ENCODE measurements at regions not wholly inside any gene's neighbourhood (a gene's known extent, or its start where the extent isn't known, plus 50 kb on each side); places are given as distances from the start of the nearest gene placed in this dataset.
A peak's percentile ranks its signal among the peaks of the same experiment; 100 is the strongest.

DNA sequence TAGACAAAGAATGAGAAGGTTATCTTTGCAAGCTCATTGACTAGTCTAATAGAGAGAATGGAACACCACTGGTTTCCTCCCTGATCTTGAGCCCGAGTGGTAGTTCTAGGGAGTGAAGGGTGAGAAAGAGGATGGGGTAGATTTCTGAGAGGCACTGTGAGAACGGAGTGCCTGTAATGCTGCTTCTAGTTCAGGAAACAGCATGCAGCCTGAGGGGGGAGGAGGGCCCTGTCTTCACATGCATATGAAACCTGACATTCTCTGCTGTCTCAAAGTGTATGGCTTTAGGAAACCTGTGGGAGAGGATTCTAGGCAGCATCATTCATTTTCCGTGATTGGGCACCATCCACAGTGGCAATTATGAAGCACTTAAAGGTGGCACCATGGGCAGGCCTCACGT, 259.4 kb upstream of the MAN1A1 start:
- ATAC-seq, result no peak
- Histone ChIP-seq H3K4me3 (no peak overlapping the region), H3K36me3 (ENCODE audit: low read depth) (no peaks in the 10 kb centered on the region), H3K9me3 (no peaks in the 10 kb centered on the region), H3K4me1 (ENCODE audit: low read depth) (no peaks in the 10 kb centered on the region)
- DNase-seq, result no peak
- TF ChIP-seq, protein P1, sequence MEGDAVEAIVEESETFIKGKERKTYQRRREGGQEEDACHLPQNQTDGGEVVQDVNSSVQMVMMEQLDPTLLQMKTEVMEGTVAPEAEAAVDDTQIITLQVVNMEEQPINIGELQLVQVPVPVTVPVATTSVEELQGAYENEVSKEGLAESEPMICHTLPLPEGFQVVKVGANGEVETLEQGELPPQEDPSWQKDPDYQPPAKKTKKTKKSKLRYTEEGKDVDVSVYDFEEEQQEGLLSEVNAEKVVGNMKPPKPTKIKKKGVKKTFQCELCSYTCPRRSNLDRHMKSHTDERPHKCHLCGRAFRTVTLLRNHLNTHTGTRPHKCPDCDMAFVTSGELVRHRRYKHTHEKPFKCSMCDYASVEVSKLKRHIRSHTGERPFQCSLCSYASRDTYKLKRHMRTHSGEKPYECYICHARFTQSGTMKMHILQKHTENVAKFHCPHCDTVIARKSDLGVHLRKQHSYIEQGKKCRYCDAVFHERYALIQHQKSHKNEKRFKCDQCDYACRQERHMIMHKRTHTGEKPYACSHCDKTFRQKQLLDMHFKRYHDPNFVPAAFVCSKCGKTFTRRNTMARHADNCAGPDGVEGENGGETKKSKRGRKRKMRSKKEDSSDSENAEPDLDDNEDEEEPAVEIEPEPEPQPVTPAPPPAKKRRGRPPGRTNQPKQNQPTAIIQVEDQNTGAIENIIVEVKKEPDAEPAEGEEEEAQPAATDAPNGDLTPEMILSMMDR (IDR thresholded peaks at IDR 0.05), result no peak
- intact Hi-C loops (cut with DNase I, micrococcal nuclease), result no loop called here

DNA sequence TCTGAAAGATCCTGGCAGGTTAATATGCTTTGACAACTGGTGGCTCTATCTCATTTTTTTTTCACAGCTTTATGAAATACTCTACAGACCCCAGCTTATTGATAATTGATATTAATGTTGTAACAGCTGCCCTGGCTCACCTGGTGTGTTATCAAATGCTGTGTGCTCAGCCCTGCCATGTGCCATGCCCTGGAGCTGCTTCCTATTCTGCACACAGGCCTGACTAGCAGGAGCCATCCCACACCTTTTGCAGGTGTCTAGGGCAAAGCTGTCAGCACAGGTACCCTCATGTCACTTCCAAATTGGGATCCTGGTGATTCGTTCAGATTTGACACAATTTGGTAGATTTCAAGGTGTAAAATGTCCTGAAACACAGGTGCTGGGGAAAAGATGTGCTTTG, 254.6 kb upstream of the MAN1A1 start:
- Histone ChIP-seq H3K4me3 (no peak overlapping the region), H3K36me3 (ENCODE audit: low read depth) (no peaks in the 10 kb centered on the region), H3K4me1 (ENCODE audit: low read depth) (no peaks in the 10 kb centered on the region), H3K9me3 (no peaks in the 10 kb centered on the region)
- intact Hi-C loops (cut with DNase I, micrococcal nuclease), result no loop called here
- TF ChIP-seq, protein P1 (IDR thresholded peaks at IDR 0.05), result no peak
- ATAC-seq (no peak), DNase-seq (no peak)

DNA sequence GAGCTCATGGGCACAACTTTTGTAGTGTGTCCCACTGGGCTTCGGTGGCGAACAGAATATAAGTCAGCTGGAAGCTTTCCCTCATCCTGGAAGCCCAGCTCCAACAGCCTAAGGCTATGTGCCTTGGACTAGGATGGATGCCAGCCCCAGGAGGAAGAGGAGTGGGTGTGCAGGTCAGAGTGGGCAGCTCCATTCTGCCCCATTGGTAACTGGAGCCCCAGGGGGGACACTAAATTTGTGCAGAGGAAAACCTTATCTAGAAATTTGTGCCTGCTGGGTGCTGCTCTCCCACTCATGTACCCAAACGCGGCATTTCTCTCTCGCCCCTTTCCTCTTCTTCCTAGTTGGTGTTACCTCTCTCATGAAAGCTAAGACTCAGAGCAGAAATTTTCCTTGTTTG, 253.9 kb upstream of the MAN1A1 start:
- ATAC-seq (no peak), DNase-seq (no peak)
- Histone ChIP-seq H3K36me3 (ENCODE audit: low read depth) (no peaks in the 10 kb centered on the region), H3K4me1 (ENCODE audit: low read depth) (no peaks in the 10 kb centered on the region), H3K9me3 (no peaks in the 10 kb centered on the region), H3K4me3 (no peak overlapping the region)
- TF ChIP-seq, protein P1 (IDR thresholded peaks at IDR 0.05), result no peak
- intact Hi-C loops (cut with DNase I, micrococcal nuclease), result no loop called here

DNA sequence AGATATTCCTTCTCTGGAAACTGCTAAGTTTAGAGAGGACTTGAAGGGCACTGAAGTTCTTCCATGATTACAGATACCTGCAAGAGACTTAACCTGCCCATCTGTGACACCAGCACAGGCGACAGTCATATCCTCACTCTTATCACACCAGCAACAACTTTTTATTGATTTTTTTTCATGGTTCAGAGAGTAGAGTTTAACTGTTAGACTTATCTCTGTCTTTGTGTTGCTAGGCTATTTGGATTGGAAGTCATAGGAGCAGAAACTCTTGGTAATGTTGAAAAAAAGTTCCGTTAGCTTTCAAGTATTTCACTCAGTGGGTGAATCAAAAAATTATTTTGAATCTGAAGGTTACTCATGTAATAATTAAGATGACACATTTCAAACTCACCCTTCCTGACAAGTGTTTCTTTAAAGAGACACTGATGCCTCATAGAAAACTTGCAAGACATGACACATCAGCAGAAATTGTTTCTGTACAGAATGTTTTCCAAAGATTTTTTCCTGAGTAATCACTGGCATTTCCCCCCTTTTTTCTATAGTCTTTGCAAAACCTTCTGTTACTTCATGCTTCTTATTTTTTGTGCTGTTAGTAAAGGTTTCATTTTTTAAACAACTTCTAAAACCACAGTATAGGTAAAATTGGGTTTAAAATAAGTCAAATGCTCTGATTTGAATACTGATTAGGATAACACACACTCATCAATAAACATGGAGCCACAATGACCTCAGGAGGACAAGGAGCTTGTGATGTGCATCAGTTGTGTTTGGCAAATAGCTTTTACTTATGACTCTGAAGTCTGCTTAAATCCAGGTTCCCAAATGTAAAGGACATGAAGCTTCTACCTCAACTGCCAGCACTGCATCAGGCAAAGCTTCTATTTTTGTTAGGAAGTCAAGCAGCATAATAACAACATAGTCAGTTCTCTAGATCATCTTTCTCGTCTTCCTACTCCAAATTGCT, 252.9 kb upstream of the MAN1A1 start:
- ATAC-seq (no peak), DNase-seq (no peak)
- TF ChIP-seq, protein P1 (IDR thresholded peaks at IDR 0.05), result no peak
- no peaks in the 10 kb centered on the region for H3K9me3 ChIP-seq
- H3K36me3 ChIP-seq (ENCODE audit: low read depth), result no peaks in the 10 kb centered on the region
- intact Hi-C loops (cut with DNase I, micrococcal nuclease), result no loop called here
- no peak overlapping the region for H3K4me3 ChIP-seq
- H3K4me1 ChIP-seq (ENCODE audit: low read depth), result no peaks in the 10 kb centered on the region

DNA sequence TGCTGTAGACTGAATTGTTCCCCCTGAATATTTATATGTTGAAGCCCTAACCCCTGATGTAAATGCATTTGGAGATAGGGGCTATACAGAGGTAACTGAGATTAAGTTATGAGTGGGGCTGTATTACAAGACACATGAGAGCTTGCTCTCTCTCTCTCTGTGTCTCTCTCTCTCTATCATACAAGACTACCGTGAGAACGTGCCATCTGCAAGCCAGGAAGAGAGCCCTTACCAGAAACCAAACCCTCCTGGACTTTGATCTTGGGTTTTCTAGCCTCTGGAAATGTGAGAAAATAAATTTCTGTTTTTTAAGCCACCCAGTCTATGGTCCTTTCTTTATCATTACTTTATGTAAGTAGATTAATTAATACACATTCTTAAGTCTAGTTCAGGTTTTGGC, 249.3 kb upstream of the MAN1A1 start:
- Histone ChIP-seq H3K36me3 (ENCODE audit: low read depth) (no peaks in the 10 kb centered on the region), H3K9me3 (no peaks in the 10 kb centered on the region), H3K4me3 (no peak overlapping the region), H3K4me1 (ENCODE audit: low read depth) (no peaks in the 10 kb centered on the region)
- ATAC-seq (peak; percentile 34), DNase-seq (no peak)
- TF ChIP-seq, protein P1 (IDR thresholded peaks at IDR 0.05), result no peak
- intact Hi-C loops (cut with DNase I, micrococcal nuclease), result no loop called here
